SJSA1 (cell line): ENCODE measurements at regions not wholly inside any gene's neighbourhood (a gene's known extent, or its start where the extent isn't known, plus 50 kb on each side); places are given as distances from the start of the nearest gene placed in this dataset.

ENCODE experiments used
- DNase-seq, 2 experiments: peaks; one replicate each; pipeline ENCODE4 v3.0.0-alpha.2; 2015 to 2020; ENCODE audit warnings: low spot score in 2 of 2, low read depth in 1 of 2
- H3K27ac ChIP-seq: fragments of 250-450 bp; sonication (Bioruptor Pico); 2 replicates; pipeline ENCODE4 v1.5.1; 2020; ENCODE audit warnings: mild to moderate bottlenecking, moderate library complexity
- H3K27me3 ChIP-seq: fragments of 250-450 bp; sonication (Bioruptor Pico); replicated peaks from 2 replicates; pipeline ENCODE4 v1.5.1; 2020; ENCODE audit warnings: mild to moderate bottlenecking, moderate library complexity
- H3K36me3 ChIP-seq: fragments of 250-450 bp; sonication (Bioruptor Pico); 2 replicates; pipeline ENCODE4 v1.5.1; 2020; ENCODE audit warnings: mild to moderate bottlenecking
- H3K4me1 ChIP-seq: fragments of 250-450 bp; sonication (Bioruptor Pico); replicated peaks from 2 replicates; pipeline ENCODE4 v1.6.1; 2021; ENCODE audit warnings: mild to moderate bottlenecking
- H3K4me3 ChIP-seq: fragments of 250-450 bp; sonication (Bioruptor Pico); 2 replicates; pipeline ENCODE4 v1.5.1; 2020; ENCODE audit warnings: mild to moderate bottlenecking
- H3K9me3 ChIP-seq: fragments of 250-450 bp; sonication (Bioruptor Pico); replicated peaks from 2 replicates; pipeline ENCODE4 v1.5.1; 2020; ENCODE audit warnings: mild to moderate bottlenecking

DNA sequence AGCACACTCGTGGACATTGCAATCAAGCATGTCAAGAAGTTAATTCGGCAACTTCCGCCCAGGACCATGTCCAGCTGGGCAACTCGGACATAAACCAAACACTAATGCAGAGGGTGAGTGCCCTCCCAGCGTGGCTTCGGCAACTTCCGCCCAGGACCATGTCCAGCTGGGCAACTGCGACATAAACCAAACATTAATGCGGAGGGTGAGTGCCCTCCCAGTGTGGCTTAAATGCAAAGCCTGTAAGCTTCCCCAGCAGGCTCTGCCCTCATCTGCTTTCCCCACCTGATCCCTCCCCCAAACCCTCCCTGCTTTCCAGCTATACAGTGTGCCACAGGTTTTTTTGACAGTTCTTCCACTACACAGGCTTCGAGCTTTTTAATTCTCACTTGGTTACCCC lies 143.4 kb downstream of the PXDC1 start:
- no peak overlapping the region for H3K27ac ChIP-seq
- no peaks in the 10 kb centered on the region for H3K36me3 ChIP-seq
- H3K9me3 ChIP-seq = no peaks in the 10 kb centered on the region
- peaks cover 22% of the 10 kb centered on the region for H3K4me1 ChIP-seq
- no peaks in the 10 kb centered on the region for H3K27me3 ChIP-seq
- DNase-seq = no peak
- no peak overlapping the region for H3K4me3 ChIP-seq

GRCh38 chr6:3607599-3607998 lies 143.9 kb downstream of the PXDC1 start:
- Histone ChIP-seq H3K4me3 (no peak overlapping the region), H3K36me3 (no peaks in the 10 kb centered on the region), H3K9me3 (no peaks in the 10 kb centered on the region), H3K27ac (no peak overlapping the region), H3K27me3 (no peaks in the 10 kb centered on the region), H3K4me1 (peaks cover 17% of the 10 kb centered on the region)
- DNase-seq = no peak

- Histone ChIP-seq H3K9me3 (no peaks in the 10 kb centered on the region), H3K4me1 (peaks cover 12% of the 10 kb centered on the region), H3K27me3 (no peaks in the 10 kb centered on the region), H3K36me3 (no peaks in the 10 kb centered on the region), H3K27ac (no peak overlapping the region), H3K4me3 (no peak overlapping the region)
- no peak for DNase-seq
These were observed 144.3 kb downstream of the PXDC1 start for GRCh38 chr6:3607171-3607570.

GRCh38 chr6:3603340-3604130 lies 146.7 kb upstream of the SLC22A23 start:
- Histone ChIP-seq H3K36me3 (no peaks in the 10 kb centered on the region), H3K27me3 (0 out of 2 replicates have a peak, but pooled peaks cover 3% of the 10 kb centered on the region), H3K4me3 (no peak overlapping the region), H3K9me3 (0 out of 2 replicates have a peak, but pooled peaks cover 3% of the 10 kb centered on the region), H3K27ac (no peak overlapping the region), H3K4me1 (no peaks in the 10 kb centered on the region)
- no peak for DNase-seq

DNA sequence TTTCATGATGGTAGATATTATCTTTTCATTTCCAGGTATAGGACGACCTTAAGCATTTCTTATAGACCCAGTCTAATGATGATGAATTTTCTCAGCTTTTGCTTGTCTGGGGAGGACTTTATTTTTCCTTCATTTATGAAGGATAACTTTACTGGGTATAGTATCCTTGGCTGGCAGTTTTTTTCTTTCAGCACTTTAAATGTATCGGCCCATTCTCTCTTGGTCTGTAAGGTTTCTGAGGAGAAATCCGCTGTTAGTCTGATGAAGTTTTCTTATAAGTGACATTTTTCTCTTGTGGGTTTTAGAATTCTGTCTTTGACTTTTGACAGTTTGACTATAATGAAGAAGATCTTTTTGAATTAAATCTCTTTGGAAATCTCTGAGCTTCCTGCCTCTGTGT lies 144.7 kb upstream of the SLC22A23 start:
- Histone ChIP-seq H3K4me3 (no peak overlapping the region), H3K9me3 (0 out of 2 replicates have a peak, but pooled peaks cover 3% of the 10 kb centered on the region), H3K27me3 (0 out of 2 replicates have a peak, but pooled peaks cover 3% of the 10 kb centered on the region), H3K27ac (no peak overlapping the region), H3K4me1 (no peaks in the 10 kb centered on the region), H3K36me3 (no peaks in the 10 kb centered on the region)
- DNase-seq = no peak

- Histone ChIP-seq H3K4me1 (peaks cover 1% of the 10 kb centered on the region), H3K27me3 (0 out of 2 replicates have a peak, but pooled peaks cover 3% of the 10 kb centered on the region), H3K4me3 (no peak overlapping the region), H3K27ac (no peak overlapping the region), H3K9me3 (0 out of 2 replicates have a peak, but pooled peaks cover 3% of the 10 kb centered on the region), H3K36me3 (no peaks in the 10 kb centered on the region)
- DNase-seq = no peak
These were observed 140.7 kb upstream of the SLC22A23 start for GRCh38 chr6:3597500-3598064.

DNA sequence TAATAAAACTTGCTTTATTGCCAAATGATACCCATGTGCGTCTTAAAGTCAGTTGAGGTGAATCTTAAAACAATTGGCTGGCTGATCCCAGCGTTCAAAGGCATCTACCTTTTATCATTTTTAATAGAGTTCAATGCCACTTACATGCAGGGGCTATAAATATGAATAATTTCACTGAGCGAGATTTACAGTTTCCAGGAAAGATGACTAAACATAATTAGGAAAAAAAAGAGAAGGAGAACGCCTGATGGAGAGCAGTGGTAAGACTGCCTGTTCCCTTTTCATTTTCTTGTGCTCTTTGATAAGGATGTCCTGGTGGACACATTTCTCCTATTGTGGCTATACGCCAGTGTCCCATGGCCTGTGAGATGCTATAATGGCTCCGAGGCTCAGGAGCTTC lies 139.9 kb upstream of the SLC22A23 start:
- Histone ChIP-seq H3K4me3 (no peak overlapping the region), H3K4me1 (peaks cover 8% of the 10 kb centered on the region), H3K27ac (no peak overlapping the region), H3K9me3 (0 out of 2 replicates have a peak, but pooled peaks cover 3% of the 10 kb centered on the region), H3K27me3 (0 out of 2 replicates have a peak, but pooled peaks cover 3% of the 10 kb centered on the region), H3K36me3 (no peaks in the 10 kb centered on the region)
- no peak for DNase-seq

DNA sequence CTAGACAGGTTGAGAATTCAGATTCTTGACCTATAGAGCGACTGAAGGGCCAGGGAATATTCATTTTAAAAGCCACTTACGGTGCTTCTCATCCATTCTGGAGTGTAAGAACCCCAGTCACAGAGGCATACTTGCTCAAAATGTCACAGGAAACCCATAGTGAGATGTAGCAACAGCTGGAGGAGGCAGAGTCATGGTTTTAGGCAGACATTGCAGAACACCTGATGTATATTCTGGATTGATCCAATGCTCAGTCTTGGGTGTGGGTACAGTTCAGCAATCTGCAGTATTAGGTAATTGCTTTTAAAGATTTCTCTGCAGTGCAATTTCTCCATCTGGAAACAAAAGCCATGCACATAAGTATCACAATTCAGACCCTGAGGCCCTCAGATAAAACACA lies 137.4 kb upstream of the SLC22A23 start:
- no peak for DNase-seq
- Histone ChIP-seq H3K27ac (no peak overlapping the region), H3K4me1 (peaks cover 8% of the 10 kb centered on the region), H3K27me3 (0 out of 2 replicates have a peak, but pooled peaks cover under 1% of the 10 kb centered on the region), H3K9me3 (no peaks in the 10 kb centered on the region), H3K36me3 (no peaks in the 10 kb centered on the region), H3K4me3 (no peak overlapping the region)

DNA sequence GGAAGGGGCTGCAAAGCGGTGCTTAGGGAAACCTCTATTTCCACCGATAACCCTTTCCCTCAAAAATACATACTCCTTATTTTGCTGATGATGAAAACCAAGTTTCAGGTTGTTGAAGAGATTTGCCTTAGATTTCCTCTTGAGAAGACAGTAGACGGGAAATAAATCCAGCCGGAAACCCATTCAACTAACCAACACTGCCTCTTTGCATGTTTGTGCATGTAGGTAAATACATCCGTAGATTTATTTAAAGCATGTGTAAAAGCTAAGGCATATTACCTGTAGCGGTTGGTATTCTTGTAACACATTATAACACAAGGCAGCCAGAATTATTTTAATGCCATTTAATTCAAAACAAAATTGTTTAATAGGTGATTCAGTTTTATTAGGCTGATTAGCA lies 136.3 kb upstream of the SLC22A23 start:
- H3K36me3 ChIP-seq = no peaks in the 10 kb centered on the region
- no peak overlapping the region for H3K27ac ChIP-seq
- H3K4me1 ChIP-seq = peaks cover 8% of the 10 kb centered on the region
- H3K4me3 ChIP-seq = no peak overlapping the region
- no peak for DNase-seq
- H3K9me3 ChIP-seq = no peaks in the 10 kb centered on the region
- H3K27me3 ChIP-seq = no peaks in the 10 kb centered on the region

- no peak overlapping the region for H3K27ac ChIP-seq
These were observed 135.6 kb upstream of the SLC22A23 start for GRCh38 chr6:3592371-3592941.

DNA sequence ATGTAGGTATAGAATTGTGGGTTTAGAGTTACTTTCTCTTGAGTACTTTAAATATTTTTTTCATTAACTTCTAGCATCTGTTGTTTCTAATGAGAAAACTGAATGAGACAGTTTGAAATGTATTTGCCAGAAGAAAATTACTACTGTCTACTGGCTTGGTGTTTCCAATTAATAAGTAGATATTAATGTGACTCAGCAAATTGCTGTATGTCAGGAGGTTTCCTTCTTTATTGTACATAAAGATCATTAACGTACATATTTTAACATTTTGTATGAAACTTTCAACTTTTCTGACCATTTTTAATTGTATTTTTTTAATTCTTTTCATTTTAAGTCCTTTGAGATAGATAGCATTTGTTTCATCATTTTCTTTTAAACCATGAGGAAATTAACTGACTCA lies 135.1 kb upstream of the SLC22A23 start:
- DNase-seq = no peak
- peaks cover 9% of the 10 kb centered on the region; the same call in 1 of the 2 replicates for H3K9me3 ChIP-seq
- H3K27ac ChIP-seq = no peak overlapping the region
- H3K36me3 ChIP-seq = no peaks in the 10 kb centered on the region
- H3K4me1 ChIP-seq = peaks cover 8% of the 10 kb centered on the region
- no peaks in the 10 kb centered on the region for H3K27me3 ChIP-seq
- H3K4me3 ChIP-seq = no peak overlapping the region

More at GRCh38 chr6:3592371-3592941, 135.6 kb upstream of the SLC22A23 start:
- peaks cover 4% of the 10 kb centered on the region; the same call in 1 of the 2 replicates for H3K9me3 ChIP-seq
- DNase-seq = peak in 1 of 2 experiments; percentile 26
- H3K4me3 ChIP-seq = no peak overlapping the region
- H3K27me3 ChIP-seq = no peaks in the 10 kb centered on the region
- no peaks in the 10 kb centered on the region for H3K36me3 ChIP-seq
- H3K4me1 ChIP-seq = peaks cover 8% of the 10 kb centered on the region

GRCh38 chr6:3587660-3588059 lies 130.8 kb upstream of the SLC22A23 start:
- Histone ChIP-seq H3K4me3 (no peak overlapping the region), H3K27ac (no peak overlapping the region), H3K27me3 (no peaks in the 10 kb centered on the region), H3K4me1 (peaks cover 23% of the 10 kb centered on the region), H3K36me3 (no peaks in the 10 kb centered on the region), H3K9me3 (peaks cover 12% of the 10 kb centered on the region; the same call in 1 of the 2 replicates)
- no peak for DNase-seq

DNA sequence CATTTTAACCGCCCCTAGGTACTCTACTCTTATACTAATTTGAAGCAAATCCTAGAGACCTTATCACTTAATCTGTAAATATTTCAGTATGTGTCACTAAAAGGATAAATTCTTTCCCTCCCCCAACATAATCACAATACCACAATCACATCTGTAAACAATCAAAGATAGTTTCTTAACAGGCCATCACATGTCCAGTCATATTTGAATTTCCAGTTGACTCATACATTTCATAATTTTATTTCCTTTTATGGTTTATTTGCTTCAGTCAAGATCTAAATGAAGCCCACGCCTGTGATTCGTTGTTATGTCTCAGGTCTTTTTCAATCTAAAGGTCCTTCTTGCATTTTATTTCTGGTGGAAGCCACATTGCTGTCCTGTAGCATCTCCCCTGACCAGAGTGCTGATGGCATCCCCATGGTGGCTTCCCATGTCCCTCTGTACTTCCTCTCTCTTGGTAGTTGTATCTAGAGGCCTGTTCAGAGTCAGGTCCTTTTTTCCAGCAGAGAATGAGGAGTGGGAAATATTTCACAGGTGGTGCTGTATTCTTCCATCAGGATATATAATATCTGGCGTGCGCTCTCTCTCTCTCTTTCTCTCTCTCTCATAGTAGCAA lies 128.6 kb upstream of the SLC22A23 start:
- peak in 1 of 2 experiments; percentile 59 for DNase-seq
- Histone ChIP-seq H3K9me3 (peaks cover 12% of the 10 kb centered on the region; the same call in 1 of the 2 replicates), H3K27me3 (no peaks in the 10 kb centered on the region), H3K4me3 (no peak overlapping the region), H3K36me3 (no peaks in the 10 kb centered on the region), H3K4me1 (peaks cover 16% of the 10 kb centered on the region), H3K27ac (peak overlapping the region; percentile 35; the same call in 1 of the 2 replicates)
